ENCODE measurements at regions not wholly inside any gene's neighbourhood (a gene's known extent, or its start where the extent isn't known, plus 50 kb on each side); places are given as distances from the start of the nearest gene placed in this dataset.

- peaks cover 0 to 5% (median 0%) of the 10 kb centered on the region in 3 donors for H3K27me3 ChIP-seq
- TF ChIP-seq CTCF (IDR thresholded peaks at IDR 0.05) = no peak
- TF ChIP-seq POLR2A (IDR thresholded peaks at IDR 0.05) = no peak
- no peak for TF ChIP-seq EP300 (IDR thresholded peaks at IDR 0.05)
- TF ChIP-seq POLR2AphosphoS5 (IDR thresholded peaks at IDR 0.05) = no peak
- H3K36me3 ChIP-seq = no peaks in the 10 kb centered on the region
- intact Hi-C loops (cut with DNase I; ENCODE audit: low total_unique reads) = no loop called here
- H3K9me3 ChIP-seq = no peaks in the 10 kb centered on the region
- 32 to 43% (median 37%) methylated on average over 5 of the region's 5 CpGs for WGBS, 5 donors
- peaks cover 0 to 6% (median 2%) of the 10 kb centered on the region in 4 donors for H3K4me1 ChIP-seq
- DNase-seq = no peak
- no peak overlapping the region for H3K4me3 ChIP-seq
- H3K27ac ChIP-seq = no peak overlapping the region
Observed at GRCh38 chr17:13337151-13337550, 264.6 kb downstream of the HS3ST3A1 start.

- no peak for DNase-seq
- H3K27me3 ChIP-seq = peaks cover 0 to 5% (median 0%) of the 10 kb centered on the region in 3 donors
- H3K4me1 ChIP-seq = peaks cover 0 to 6% (median 2%) of the 10 kb centered on the region in 4 donors
- no peak overlapping the region for H3K4me3 ChIP-seq
- TF ChIP-seq POLR2A (IDR thresholded peaks at IDR 0.05) (no peak), CTCF (IDR thresholded peaks at IDR 0.05) (no peak), EP300 (IDR thresholded peaks at IDR 0.05) (no peak), POLR2AphosphoS5 (IDR thresholded peaks at IDR 0.05) (no peak)
- intact Hi-C loops (cut with DNase I; ENCODE audit: low total_unique reads) = no loop called here
- no peaks in the 10 kb centered on the region for H3K9me3 ChIP-seq
- no peaks in the 10 kb centered on the region for H3K36me3 ChIP-seq
- no peak overlapping the region for H3K27ac ChIP-seq
- WGBS, 5 donors = 75 to 100% (median 91%) methylated on average over 1 of the region's 1 CpG
Observed at GRCh38 chr17:13334374-13334773, 267.4 kb downstream of the HS3ST3A1 start.

GRCh38 chr17:13333661-13334060 lies 268.1 kb downstream of the HS3ST3A1 start:
- intact Hi-C loops (cut with DNase I; ENCODE audit: low total_unique reads) = no loop called here
- Histone ChIP-seq H3K36me3 (no peaks in the 10 kb centered on the region), H3K27me3 (peaks cover 0 to 5% (median 0%) of the 10 kb centered on the region in 3 donors), H3K9me3 (no peaks in the 10 kb centered on the region), H3K4me1 (peaks cover 0 to 6% (median 2%) of the 10 kb centered on the region in 4 donors), H3K4me3 (no peak overlapping the region), H3K27ac (no peak overlapping the region)
- no peak for DNase-seq
- TF ChIP-seq POLR2AphosphoS5 (IDR thresholded peaks at IDR 0.05) (no peak), EP300 (IDR thresholded peaks at IDR 0.05) (no peak), CTCF (IDR thresholded peaks at IDR 0.05) (no peak), POLR2A (IDR thresholded peaks at IDR 0.05) (no peak)
- 89 to 100% (median 95%) methylated on average over 2 of the region's 2 CpGs for WGBS, 5 donors

GRCh38 chr17:13332207-13332606 lies 269.5 kb downstream of the HS3ST3A1 start:
- H3K4me1 ChIP-seq = peaks cover 0 to under 1% (median 0%) of the 10 kb centered on the region in 4 donors
- no peak overlapping the region for H3K4me3 ChIP-seq
- H3K27me3 ChIP-seq = peaks cover 0 to 5% (median 0%) of the 10 kb centered on the region in 3 donors
- DNase-seq = no peak
- H3K36me3 ChIP-seq = no peaks in the 10 kb centered on the region
- H3K27ac ChIP-seq = no peak overlapping the region
- intact Hi-C loops (cut with DNase I; ENCODE audit: low total_unique reads) = no loop called here
- WGBS, 5 donors = 86 to 94% (median 88%) methylated on average over 2 of the region's 2 CpGs
- TF ChIP-seq POLR2AphosphoS5 (IDR thresholded peaks at IDR 0.05) = no peak
- no peak for TF ChIP-seq EP300 (IDR thresholded peaks at IDR 0.05)
- no peak for TF ChIP-seq POLR2A (IDR thresholded peaks at IDR 0.05)
- no peak for TF ChIP-seq CTCF (IDR thresholded peaks at IDR 0.05)
- H3K9me3 ChIP-seq = no peaks in the 10 kb centered on the region

Measured in stomach (tissue), 8 donors.